ENCODE measurements at regions not wholly inside any gene's neighbourhood (a gene's known extent, or its start where the extent isn't known, plus 50 kb on each side); places are given as distances from the start of the nearest gene placed in this dataset.
"Not testable (repeated sequence)": the region's sequence is repeated elsewhere in the genome, so short reads cannot be mapped to it uniquely, and the experiment has no call there.

GRCh38 chr7:118898284-118898683, 673.8 kb downstream of the ANKRD7 start:
- no peak overlapping the region for H3K27ac ChIP-seq (ENCODE audit: low read depth, low read length)
- H3K9me3 ChIP-seq (ENCODE audit: control insufficient read depth in 5 of 5, low read length in 5 of 5) = peaks cover 0 to 4% (median 0%) of the 10 kb centered on the region in 5 donors
- no peaks in the 10 kb centered on the region for H3K36me3 ChIP-seq (ENCODE audit: control insufficient read depth in 5 of 5, insufficient read depth in 5 of 5, low read length in 5 of 5)
- H3K27me3 ChIP-seq (ENCODE audit: control insufficient read depth in 5 of 5, insufficient read depth in 4 of 5, low read length in 5 of 5) = no peaks in the 10 kb centered on the region
- H3K9ac ChIP-seq (ENCODE audit: low read length in 5 of 5) = no peak overlapping the region
- H3K4me1 ChIP-seq (ENCODE audit: control insufficient read depth in 5 of 5, insufficient read depth in 5 of 5, low read length in 5 of 5) = no peaks in the 10 kb centered on the region
- H3K4me3 ChIP-seq (ENCODE audit: low read depth in 1 of 5, low read length in 5 of 5) = no peak overlapping the region

GRCh38 chr7:118902600-118902999, 678.1 kb downstream of the ANKRD7 start:
- H3K27me3 ChIP-seq (ENCODE audit: control insufficient read depth in 5 of 5, insufficient read depth in 4 of 5, low read length in 5 of 5) = no peaks in the 10 kb centered on the region
- H3K27ac ChIP-seq (ENCODE audit: low read depth, low read length) = no peak overlapping the region
- H3K9ac ChIP-seq (ENCODE audit: low read length in 5 of 5) = no peak overlapping the region
- no peaks in the 10 kb centered on the region for H3K36me3 ChIP-seq (ENCODE audit: control insufficient read depth in 5 of 5, insufficient read depth in 5 of 5, low read length in 5 of 5)
- no peak overlapping the region for H3K4me3 ChIP-seq (ENCODE audit: low read depth in 1 of 5, low read length in 5 of 5)
- no peaks in the 10 kb centered on the region for H3K9me3 ChIP-seq (ENCODE audit: control insufficient read depth in 5 of 5, low read length in 5 of 5)
- no peaks in the 10 kb centered on the region for H3K4me1 ChIP-seq (ENCODE audit: control insufficient read depth in 5 of 5, insufficient read depth in 5 of 5, low read length in 5 of 5)

- Histone ChIP-seq H3K4me1 (ENCODE audit: control insufficient read depth in 5 of 5, insufficient read depth in 5 of 5, low read length in 5 of 5) (no peaks in the 10 kb centered on the region), H3K9ac (ENCODE audit: low read length in 5 of 5) (no peak overlapping the region), H3K4me3 (ENCODE audit: low read depth in 1 of 5, low read length in 5 of 5) (no peak overlapping the region), H3K9me3 (ENCODE audit: control insufficient read depth in 5 of 5, low read length in 5 of 5) (no peaks in the 10 kb centered on the region), H3K36me3 (ENCODE audit: control insufficient read depth in 5 of 5, insufficient read depth in 5 of 5, low read length in 5 of 5) (no peaks in the 10 kb centered on the region), H3K27ac (ENCODE audit: low read depth, low read length) (no peak overlapping the region), H3K27me3 (ENCODE audit: control insufficient read depth in 5 of 5, insufficient read depth in 4 of 5, low read length in 5 of 5) (no peaks in the 10 kb centered on the region)
These were observed 683.5 kb downstream of the ANKRD7 start for GRCh38 chr7:118907911-118908527.

- not testable (repeated sequence) for H3K9me3 ChIP-seq (ENCODE audit: control insufficient read depth in 5 of 5, low read length in 5 of 5); H3K27ac ChIP-seq (ENCODE audit: low read depth, low read length); H3K36me3 ChIP-seq (ENCODE audit: control insufficient read depth in 5 of 5, insufficient read depth in 5 of 5, low read length in 5 of 5); H3K4me3 ChIP-seq (ENCODE audit: low read depth in 1 of 5, low read length in 5 of 5); H3K9ac ChIP-seq (ENCODE audit: low read length in 5 of 5); H3K27me3 ChIP-seq (ENCODE audit: control insufficient read depth in 5 of 5, insufficient read depth in 4 of 5, low read length in 5 of 5); H3K4me1 ChIP-seq (ENCODE audit: control insufficient read depth in 5 of 5, insufficient read depth in 5 of 5, low read length in 5 of 5)
These were observed 691.6 kb downstream of the ANKRD7 start for GRCh38 chr7:118916120-118916519.

- Histone ChIP-seq H3K4me1 (ENCODE audit: control insufficient read depth in 5 of 5, insufficient read depth in 5 of 5, low read length in 5 of 5) (no peaks in the 10 kb centered on the region), H3K36me3 (ENCODE audit: control insufficient read depth in 5 of 5, insufficient read depth in 5 of 5, low read length in 5 of 5) (no peaks in the 10 kb centered on the region), H3K27me3 (ENCODE audit: control insufficient read depth in 5 of 5, insufficient read depth in 4 of 5, low read length in 5 of 5) (no peaks in the 10 kb centered on the region), H3K9ac (ENCODE audit: low read length in 5 of 5) (no peak overlapping the region), H3K4me3 (ENCODE audit: low read depth in 1 of 5, low read length in 5 of 5) (no peak overlapping the region), H3K27ac (ENCODE audit: low read depth, low read length) (no peak overlapping the region), H3K9me3 (ENCODE audit: control insufficient read depth in 5 of 5, low read length in 5 of 5) (no peaks in the 10 kb centered on the region)
These were observed 694.1 kb downstream of the ANKRD7 start for GRCh38 chr7:118918556-118918955.

- Histone ChIP-seq H3K27ac (ENCODE audit: low read depth, low read length) (no peak overlapping the region), H3K4me1 (ENCODE audit: control insufficient read depth in 5 of 5, insufficient read depth in 5 of 5, low read length in 5 of 5) (no peaks in the 10 kb centered on the region)
These were observed 714.3 kb downstream of the ANKRD7 start for GRCh38 chr7:118938845-118939244.

GRCh38 chr7:118944271-118944670, 719.8 kb downstream of the ANKRD7 start:
- H3K9me3 ChIP-seq (ENCODE audit: control insufficient read depth in 5 of 5, low read length in 5 of 5) = peaks cover 0 to 3% (median 0%) of the 10 kb centered on the region in 5 donors
- no peaks in the 10 kb centered on the region for H3K27me3 ChIP-seq (ENCODE audit: control insufficient read depth in 5 of 5, insufficient read depth in 4 of 5, low read length in 5 of 5)
- no peak overlapping the region for H3K9ac ChIP-seq (ENCODE audit: low read length in 5 of 5)
- no peak overlapping the region for H3K27ac ChIP-seq (ENCODE audit: low read depth, low read length)
- no peaks in the 10 kb centered on the region for H3K4me1 ChIP-seq (ENCODE audit: control insufficient read depth in 5 of 5, insufficient read depth in 5 of 5, low read length in 5 of 5)
- no peak overlapping the region for H3K4me3 ChIP-seq (ENCODE audit: low read depth in 1 of 5, low read length in 5 of 5)
- no peaks in the 10 kb centered on the region for H3K36me3 ChIP-seq (ENCODE audit: control insufficient read depth in 5 of 5, insufficient read depth in 5 of 5, low read length in 5 of 5)

More at GRCh38 chr7:118938845-118939244, 714.3 kb downstream of the ANKRD7 start:
- no peaks in the 10 kb centered on the region for H3K27me3 ChIP-seq (ENCODE audit: control insufficient read depth in 5 of 5, insufficient read depth in 4 of 5, low read length in 5 of 5)
- no peak overlapping the region for H3K9ac ChIP-seq (ENCODE audit: low read length in 5 of 5)
- H3K9me3 ChIP-seq (ENCODE audit: control insufficient read depth in 5 of 5, low read length in 5 of 5) = no peaks in the 10 kb centered on the region
- no peak overlapping the region for H3K4me3 ChIP-seq (ENCODE audit: low read depth in 1 of 5, low read length in 5 of 5)
- no peaks in the 10 kb centered on the region for H3K36me3 ChIP-seq (ENCODE audit: control insufficient read depth in 5 of 5, insufficient read depth in 5 of 5, low read length in 5 of 5)

GRCh38 chr7:118945911-118946682, 721.6 kb downstream of the ANKRD7 start:
- no peaks in the 10 kb centered on the region for H3K4me1 ChIP-seq (ENCODE audit: control insufficient read depth in 5 of 5, insufficient read depth in 5 of 5, low read length in 5 of 5)
- H3K9me3 ChIP-seq (ENCODE audit: control insufficient read depth in 5 of 5, low read length in 5 of 5) = peaks cover 0 to 3% (median 0%) of the 10 kb centered on the region in 5 donors
- no peak overlapping the region for H3K4me3 ChIP-seq (ENCODE audit: low read depth in 1 of 5, low read length in 5 of 5)
- no peaks in the 10 kb centered on the region for H3K27me3 ChIP-seq (ENCODE audit: control insufficient read depth in 5 of 5, insufficient read depth in 4 of 5, low read length in 5 of 5)
- H3K36me3 ChIP-seq (ENCODE audit: control insufficient read depth in 5 of 5, insufficient read depth in 5 of 5, low read length in 5 of 5) = no peaks in the 10 kb centered on the region
- no peak overlapping the region for H3K9ac ChIP-seq (ENCODE audit: low read length in 5 of 5)
- H3K27ac ChIP-seq (ENCODE audit: low read depth, low read length) = no peak overlapping the region

GRCh38 chr7:118948508-118948907, 724.0 kb downstream of the ANKRD7 start:
- H3K9me3 ChIP-seq (ENCODE audit: control insufficient read depth in 5 of 5, low read length in 5 of 5) = peaks cover 0 to 5% (median 0%) of the 10 kb centered on the region in 5 donors

GRCh38 chr7:118949031-118949430, 724.5 kb downstream of the ANKRD7 start:
- Histone ChIP-seq H3K4me1 (ENCODE audit: control insufficient read depth in 5 of 5, insufficient read depth in 5 of 5, low read length in 5 of 5) (no peaks in the 10 kb centered on the region), H3K36me3 (ENCODE audit: control insufficient read depth in 5 of 5, insufficient read depth in 5 of 5, low read length in 5 of 5) (no peaks in the 10 kb centered on the region), H3K4me3 (ENCODE audit: low read depth in 1 of 5, low read length in 5 of 5) (no peak overlapping the region), H3K9ac (ENCODE audit: low read length in 5 of 5) (no peak overlapping the region), H3K9me3 (ENCODE audit: control insufficient read depth in 5 of 5, low read length in 5 of 5) (peaks cover 0 to 5% (median 0%) of the 10 kb centered on the region in 5 donors), H3K27ac (ENCODE audit: low read depth, low read length) (no peak overlapping the region), H3K27me3 (ENCODE audit: control insufficient read depth in 5 of 5, insufficient read depth in 4 of 5, low read length in 5 of 5) (no peaks in the 10 kb centered on the region)

More at GRCh38 chr7:118948508-118948907, 724.0 kb downstream of the ANKRD7 start:
- Histone ChIP-seq H3K9ac (ENCODE audit: low read length in 5 of 5) (no peak overlapping the region), H3K4me1 (ENCODE audit: control insufficient read depth in 5 of 5, insufficient read depth in 5 of 5, low read length in 5 of 5) (no peaks in the 10 kb centered on the region), H3K36me3 (ENCODE audit: control insufficient read depth in 5 of 5, insufficient read depth in 5 of 5, low read length in 5 of 5) (no peaks in the 10 kb centered on the region), H3K4me3 (ENCODE audit: low read depth in 1 of 5, low read length in 5 of 5) (no peak overlapping the region), H3K27ac (ENCODE audit: low read depth, low read length) (no peak overlapping the region), H3K27me3 (ENCODE audit: control insufficient read depth in 5 of 5, insufficient read depth in 4 of 5, low read length in 5 of 5) (no peaks in the 10 kb centered on the region)

All from subcutaneous abdominal adipose tissue (tissue), 5 donors.